HG03354 (cell line): ENCODE measurements at regions not wholly inside any gene's neighbourhood (a gene's known extent, or its start where the extent isn't known, plus 50 kb on each side); places are given as distances from the start of the nearest gene placed in this dataset.

ENCODE experiments used
- ATAC-seq: cut with Tn5 transposase; IDR thresholded peaks from one replicate; pipeline ENCODE4 v1.9.1; 2021; ENCODE audit warnings: mild to moderate bottlenecking; ENCODE audit not compliant: unreplicated experiment, poor library complexity, severe bottlenecking

DNA sequence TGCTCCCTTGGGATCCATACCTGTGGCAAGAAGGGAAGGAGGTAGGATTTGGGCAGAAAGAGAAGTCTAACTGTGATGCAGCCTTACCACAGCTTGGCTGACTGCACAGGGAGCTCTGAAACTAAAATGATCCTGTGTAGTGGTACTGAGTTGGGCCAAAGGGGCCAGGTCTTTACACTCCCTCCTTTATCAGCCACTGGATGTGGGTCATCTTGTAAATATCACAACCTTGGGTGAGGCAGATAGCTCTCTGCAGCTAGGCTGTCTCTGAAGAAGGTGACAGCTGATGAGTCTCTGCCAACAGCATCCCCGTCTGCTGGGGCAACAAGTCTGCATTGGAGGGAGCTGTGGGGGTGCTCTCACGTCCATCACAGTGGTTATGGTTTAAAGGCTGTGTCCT, 95.9 kb upstream of the CAND1 start:
- ATAC-seq, result no peak

GRCh38 chr12:67182551-67182950, 86.6 kb upstream of the CAND1 start:
- ATAC-seq, result no peak

GRCh38 chr12:67193704-67194103, 75.5 kb upstream of the CAND1 start:
- ATAC-seq, result no peak

GRCh38 chr12:67200386-67200785, 68.8 kb upstream of the CAND1 start:
- no peak for ATAC-seq

DNA sequence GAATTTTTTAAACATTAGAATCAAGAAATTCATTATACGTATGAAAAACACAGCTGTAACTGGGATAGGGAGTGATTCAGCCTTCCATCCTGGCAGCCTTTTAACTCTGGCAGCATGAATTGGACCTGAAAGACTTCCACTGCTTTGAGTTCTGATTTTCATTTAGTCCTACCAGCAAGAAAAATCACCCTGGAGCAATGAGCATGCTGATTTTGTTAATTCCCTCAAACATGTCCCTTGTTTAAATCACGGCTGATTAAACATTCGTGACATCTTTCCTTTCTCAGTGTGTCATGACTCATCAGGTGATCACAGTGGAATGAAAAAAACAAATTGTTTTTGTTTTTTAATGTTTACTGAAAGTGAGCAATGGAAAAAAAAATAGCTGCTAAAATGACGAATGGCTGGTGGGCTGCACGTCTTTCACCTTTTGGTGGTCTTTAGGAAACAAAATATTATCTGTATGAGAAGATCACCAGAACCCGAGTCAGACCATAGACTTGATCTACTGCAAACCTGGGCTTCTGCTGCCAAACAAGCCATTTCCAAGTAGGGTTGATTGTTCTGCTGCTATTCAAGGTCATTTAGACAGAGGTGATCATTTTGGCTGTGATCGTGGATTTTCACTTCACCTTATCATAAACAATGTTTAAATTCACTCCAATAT, 67.0 kb upstream of the CAND1 start:
- peak; percentile 12 for ATAC-seq

DNA sequence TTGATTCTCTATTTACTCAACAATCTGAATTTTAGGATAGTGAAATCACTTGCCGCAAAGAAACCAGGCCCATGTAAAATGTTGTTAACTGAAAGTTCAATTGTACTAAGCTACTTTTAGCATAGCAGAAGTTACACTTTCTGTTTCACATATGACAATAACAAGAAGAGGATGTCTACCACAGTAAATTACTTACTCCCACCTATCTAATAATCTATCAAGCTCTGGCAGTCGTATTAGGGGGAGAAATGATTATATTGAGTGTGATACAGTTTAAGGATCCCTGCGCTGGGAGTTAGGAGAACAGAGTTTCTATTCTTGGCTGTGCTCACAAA, 66.5 kb upstream of the CAND1 start:
- peak; percentile 89 for ATAC-seq

DNA sequence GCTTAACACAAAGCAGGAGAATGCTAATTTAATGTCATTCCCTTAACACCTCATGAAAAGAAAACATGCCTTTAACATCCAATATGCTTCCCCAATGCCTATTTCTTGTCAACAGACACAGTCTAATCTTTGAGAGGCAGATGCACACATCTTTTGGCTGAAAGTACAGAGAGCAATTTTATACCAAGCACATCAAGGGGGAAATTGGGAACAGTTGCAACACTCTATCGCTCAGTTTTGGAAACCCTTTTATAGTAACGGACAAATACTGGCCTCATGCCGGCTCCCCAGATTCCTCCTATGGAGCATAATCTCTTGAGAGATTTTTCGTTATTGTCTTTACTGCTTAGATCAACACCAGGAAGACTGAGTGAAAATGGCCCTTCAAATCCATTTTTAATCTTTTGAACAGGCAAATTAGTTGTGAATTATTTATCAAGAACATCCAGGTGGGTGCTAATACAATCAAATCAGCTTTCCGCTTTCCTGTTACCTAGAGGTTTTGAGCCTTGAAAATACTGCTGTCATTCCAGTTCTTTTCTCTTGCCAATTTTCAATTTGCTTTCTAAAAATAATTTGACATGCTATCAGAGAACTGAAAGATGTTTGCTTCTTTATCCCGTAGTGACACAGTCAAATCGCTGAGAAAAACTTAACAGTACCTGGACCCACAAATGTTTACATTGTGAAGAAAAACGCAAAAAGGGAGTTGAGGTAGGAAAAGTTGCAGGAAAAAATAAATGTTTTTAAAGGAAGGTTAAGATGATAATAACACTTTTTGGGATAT, 60.7 kb upstream of the CAND1 start:
- ATAC-seq, result no peak

GRCh38 chr12:67211029-67211428, 58.1 kb upstream of the CAND1 start:
- ATAC-seq, result no peak

- no peak for ATAC-seq
These were observed 57.7 kb upstream of the CAND1 start for GRCh38 chr12:67211494-67211893.

DNA sequence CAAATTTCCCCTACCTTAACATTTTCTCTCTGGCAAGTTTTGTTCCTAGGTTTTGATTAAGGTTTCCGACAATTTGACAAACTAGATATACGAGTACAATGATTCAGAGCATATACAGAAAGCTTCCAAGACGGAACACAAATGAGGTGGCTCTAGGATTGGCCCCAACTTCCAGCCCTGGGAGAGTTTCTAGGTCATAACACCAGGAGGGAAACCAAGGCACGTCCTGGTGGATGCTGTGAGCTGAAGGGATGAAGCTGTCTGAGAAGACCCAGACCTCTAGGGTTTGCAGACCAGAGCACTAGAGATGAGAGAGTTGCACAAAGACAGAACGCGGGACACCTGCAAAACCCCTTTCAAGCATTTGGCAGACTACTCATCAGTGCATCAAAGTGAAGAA, 51.5 kb upstream of the CAND1 start:
- no peak for ATAC-seq
